ENCODE measurements at regions not wholly inside any gene's neighbourhood (a gene's known extent, or its start where the extent isn't known, plus 50 kb on each side); places are given as distances from the start of the nearest gene placed in this dataset.

- TF ChIP-seq CTCF (IDR thresholded peaks at IDR 0.05; ENCODE audit: low read depth, low read length, poor library complexity, severe bottlenecking), result no peak
- TF ChIP-seq EZH2phosphoT487 (IDR thresholded peaks at IDR 0.05; ENCODE audit: borderline replicate concordance, low read length), result no peak
These were observed 54.4 kb upstream of the CELF4 start for GRCh38 chr18:37619964-37620363.

Data from DOHH2 (cell line).